Large intestine (tissue), 3 donors: ENCODE measurements at regions not wholly inside any gene's neighbourhood (a gene's known extent, or its start where the extent isn't known, plus 50 kb on each side); places are given as distances from the start of the nearest gene placed in this dataset.

ENCODE experiments used
- DNase-seq, 2 donors: peaks; one replicate each; pipeline versions ENCODE4 v3.0.0 to v3.0.0-alpha.2; 2013
- H3K27ac ChIP-seq: one replicate; pipeline ENCODE4 v1.5.1; 2013; ENCODE audit warnings: low read length
- H3K27me3 ChIP-seq: 2 replicates; pipeline ENCODE4 v1.6.1; 2013; ENCODE audit warnings: low read length; ENCODE audit not compliant: control insufficient read depth, insufficient read depth
- H3K36me3 ChIP-seq: 2 replicates; pipeline ENCODE4 v1.6.1; 2013; ENCODE audit warnings: low read length; ENCODE audit not compliant: control insufficient read depth, insufficient read depth
- H3K4me1 ChIP-seq: one replicate; pipeline ENCODE4 v1.6.1; 2013; ENCODE audit warnings: low read length; ENCODE audit not compliant: control insufficient read depth, insufficient read depth
- H3K4me3 ChIP-seq: one replicate; pipeline ENCODE4 v1.5.1; 2013; ENCODE audit warnings: low read length
- H3K9me3 ChIP-seq: one replicate; pipeline ENCODE4 v1.6.1; 2013; ENCODE audit warnings: mild to moderate bottlenecking, low read depth, low read length, moderate library complexity; ENCODE audit not compliant: control insufficient read depth
- WGBS: methylation state at CpG from one replicate; pipeline ENCODE4 v1.1.5; 2013; ENCODE audit warnings: low lambda C conversion rate; ENCODE audit not compliant: insufficient coverage; 5-methylcytosine and 5-hydroxymethylcytosine counted together

- Histone ChIP-seq H3K27me3 (no peaks in the 10 kb centered on the region), H3K27ac (no peak overlapping the region), H3K36me3 (no peaks in the 10 kb centered on the region), H3K4me3 (no peak overlapping the region), H3K9me3 (no peaks in the 10 kb centered on the region), H3K4me1 (peaks cover 4% of the 10 kb centered on the region)
- no peak for DNase-seq
- no CpG with 5 or more reads among the region's 5 CpGs for WGBS
Observed at GRCh38 chr6:2565499-2565898, 185.2 kb downstream of the MYLK4 start.

- peak; percentile 29 to 65 for DNase-seq
- Histone ChIP-seq H3K27me3 (no peaks in the 10 kb centered on the region), H3K36me3 (no peaks in the 10 kb centered on the region), H3K9me3 (no peaks in the 10 kb centered on the region), H3K4me3 (no peak overlapping the region), H3K4me1 (peaks cover 4% of the 10 kb centered on the region), H3K27ac (no peak overlapping the region)
- no CpG with 5 or more reads among the region's 6 CpGs for WGBS
Observed at GRCh38 chr6:2563635-2564034, 187.1 kb downstream of the MYLK4 start.

- no CpG with 5 or more reads among the region's 4 CpGs for WGBS
- Histone ChIP-seq H3K4me3 (no peak overlapping the region), H3K27me3 (no peaks in the 10 kb centered on the region), H3K4me1 (peaks cover 4% of the 10 kb centered on the region), H3K9me3 (no peaks in the 10 kb centered on the region), H3K36me3 (no peaks in the 10 kb centered on the region), H3K27ac (no peak overlapping the region)
- peak in 1 of 2 donors; percentile 4 for DNase-seq
Observed at GRCh38 chr6:2562721-2563451, 187.8 kb downstream of the MYLK4 start.

- DNase-seq: peak in 1 of 2 donors; percentile 31
- no peaks in the 10 kb centered on the region for H3K27me3 ChIP-seq
- no peak overlapping the region for H3K27ac ChIP-seq
- H3K9me3 ChIP-seq: no peaks in the 10 kb centered on the region
- WGBS: 100% methylated on average over 1 of the region's 12 CpGs
- H3K36me3 ChIP-seq: no peaks in the 10 kb centered on the region
- no peak overlapping the region for H3K4me3 ChIP-seq
- peaks cover 4% of the 10 kb centered on the region for H3K4me1 ChIP-seq
Observed at GRCh38 chr6:2560917-2561698, 189.6 kb downstream of the MYLK4 start.

GRCh38 chr6:2560140-2560818 is 190.4 kb downstream of the MYLK4 start:
- Histone ChIP-seq H3K4me1 (peaks cover 4% of the 10 kb centered on the region), H3K36me3 (no peaks in the 10 kb centered on the region), H3K27me3 (no peaks in the 10 kb centered on the region), H3K27ac (no peak overlapping the region), H3K4me3 (no peak overlapping the region), H3K9me3 (no peaks in the 10 kb centered on the region)
- no peak for DNase-seq
- WGBS: 100% methylated on average over 1 of the region's 8 CpGs

- DNase-seq: no peak
- Histone ChIP-seq H3K27me3 (no peaks in the 10 kb centered on the region), H3K4me1 (peaks cover 4% of the 10 kb centered on the region), H3K36me3 (no peaks in the 10 kb centered on the region), H3K9me3 (no peaks in the 10 kb centered on the region), H3K4me3 (no peak overlapping the region), H3K27ac (no peak overlapping the region)
- no CpG with 5 or more reads among the region's 25 CpGs for WGBS
Observed at GRCh38 chr6:2558861-2559801, 191.6 kb downstream of the MYLK4 start.

GRCh38 chr6:2558098-2558680 is 192.5 kb downstream of the MYLK4 start:
- Histone ChIP-seq H3K9me3 (no peaks in the 10 kb centered on the region), H3K4me1 (peaks cover 4% of the 10 kb centered on the region), H3K36me3 (no peaks in the 10 kb centered on the region), H3K27ac (no peak overlapping the region), H3K27me3 (no peaks in the 10 kb centered on the region), H3K4me3 (no peak overlapping the region)
- no peak for DNase-seq
- WGBS: no CpG with 5 or more reads among the region's 13 CpGs

- H3K4me3 ChIP-seq: no peak overlapping the region
- H3K27ac ChIP-seq: no peak overlapping the region
- H3K4me1 ChIP-seq: peaks cover 4% of the 10 kb centered on the region
- H3K27me3 ChIP-seq: no peaks in the 10 kb centered on the region
- WGBS: 100% methylated on average over 3 of the region's 7 CpGs
- no peaks in the 10 kb centered on the region for H3K9me3 ChIP-seq
- no peak for DNase-seq
- no peaks in the 10 kb centered on the region for H3K36me3 ChIP-seq
Observed at GRCh38 chr6:2557181-2557720, 193.5 kb downstream of the MYLK4 start.

- H3K4me1 ChIP-seq: peaks cover 4% of the 10 kb centered on the region
- DNase-seq: no peak
- no peak overlapping the region for H3K4me3 ChIP-seq
- no peaks in the 10 kb centered on the region for H3K27me3 ChIP-seq
- H3K27ac ChIP-seq: no peak overlapping the region
- H3K9me3 ChIP-seq: no peaks in the 10 kb centered on the region
- H3K36me3 ChIP-seq: no peaks in the 10 kb centered on the region
- WGBS: no CpG with 5 or more reads among the region's 5 CpGs
Observed at GRCh38 chr6:2556761-2557160, 194.0 kb downstream of the MYLK4 start.
